ENCODE measurements at regions not wholly inside any gene's neighbourhood (a gene's known extent, or its start where the extent isn't known, plus 50 kb on each side); places are given as distances from the start of the nearest gene placed in this dataset.

DNA sequence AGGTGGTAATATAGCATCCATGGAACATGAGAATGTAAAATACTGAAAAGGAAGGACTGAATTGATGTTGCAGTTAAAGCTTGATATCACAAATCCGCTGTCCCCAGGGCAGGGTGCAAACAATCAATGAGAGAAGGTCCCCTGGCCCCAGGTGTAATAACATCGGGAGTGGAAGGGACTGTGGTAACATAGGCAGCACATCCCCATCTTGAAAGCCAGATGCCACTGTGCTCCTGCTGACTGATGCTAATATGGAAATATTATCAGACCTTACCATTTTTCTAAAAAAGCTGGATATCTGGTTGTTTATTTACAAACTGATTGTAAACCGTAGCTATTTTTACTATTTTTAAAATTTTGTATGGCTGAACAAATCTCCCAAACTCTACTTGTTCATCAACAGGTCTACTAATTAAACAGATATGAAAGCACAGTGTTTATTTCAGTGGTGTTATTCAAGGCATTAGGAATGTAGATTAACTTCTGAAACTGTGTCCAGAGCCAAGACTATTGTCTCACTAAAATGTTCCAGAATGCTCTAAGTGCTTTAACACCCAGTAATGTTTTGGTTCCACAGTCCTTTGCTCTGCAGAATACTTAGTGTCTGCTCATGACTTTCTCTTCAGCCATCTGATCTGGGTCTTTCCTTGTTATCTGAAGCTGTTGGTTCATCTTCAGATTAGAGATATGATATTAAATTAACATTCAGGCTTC is 386.0 kb upstream of the RARB start:
- DNase-seq (ENCODE audit: low spot score), result no peak
- TF ChIP-seq, protein P1, sequence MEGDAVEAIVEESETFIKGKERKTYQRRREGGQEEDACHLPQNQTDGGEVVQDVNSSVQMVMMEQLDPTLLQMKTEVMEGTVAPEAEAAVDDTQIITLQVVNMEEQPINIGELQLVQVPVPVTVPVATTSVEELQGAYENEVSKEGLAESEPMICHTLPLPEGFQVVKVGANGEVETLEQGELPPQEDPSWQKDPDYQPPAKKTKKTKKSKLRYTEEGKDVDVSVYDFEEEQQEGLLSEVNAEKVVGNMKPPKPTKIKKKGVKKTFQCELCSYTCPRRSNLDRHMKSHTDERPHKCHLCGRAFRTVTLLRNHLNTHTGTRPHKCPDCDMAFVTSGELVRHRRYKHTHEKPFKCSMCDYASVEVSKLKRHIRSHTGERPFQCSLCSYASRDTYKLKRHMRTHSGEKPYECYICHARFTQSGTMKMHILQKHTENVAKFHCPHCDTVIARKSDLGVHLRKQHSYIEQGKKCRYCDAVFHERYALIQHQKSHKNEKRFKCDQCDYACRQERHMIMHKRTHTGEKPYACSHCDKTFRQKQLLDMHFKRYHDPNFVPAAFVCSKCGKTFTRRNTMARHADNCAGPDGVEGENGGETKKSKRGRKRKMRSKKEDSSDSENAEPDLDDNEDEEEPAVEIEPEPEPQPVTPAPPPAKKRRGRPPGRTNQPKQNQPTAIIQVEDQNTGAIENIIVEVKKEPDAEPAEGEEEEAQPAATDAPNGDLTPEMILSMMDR (IDR thresholded peaks at IDR 0.05), result peak in 1 of 2 donors; percentile 44
- Histone ChIP-seq H3K4me3 (no peak overlapping the region), H3K9me3 (no peaks in the 10 kb centered on the region), H3K36me3 (no peaks in the 10 kb centered on the region), H3K27ac (peak overlapping the region in 1 of 2 donors; percentile 58), H3K4me1 (peaks cover 0 to 72% of the 10 kb centered on the region in 2 donors), H3K27me3 (no peaks in the 10 kb centered on the region)

DNA sequence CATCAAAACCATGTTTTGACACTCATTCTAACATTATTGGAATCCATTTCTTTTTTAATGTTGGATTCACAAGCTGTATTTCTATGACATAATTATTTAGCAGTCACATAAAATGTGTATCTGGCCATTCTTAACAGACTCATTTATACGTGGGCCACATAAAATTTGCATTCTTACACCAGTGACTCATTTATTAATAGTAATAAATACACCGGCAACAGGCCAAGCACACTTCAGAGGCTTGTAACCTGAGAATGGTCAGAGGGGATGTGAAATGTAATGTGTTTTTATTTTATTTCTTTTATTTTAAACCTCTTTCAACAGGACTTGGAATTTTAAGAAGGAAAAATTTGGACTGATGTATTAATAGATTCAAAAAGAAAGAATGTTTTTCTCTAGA is 384.9 kb upstream of the RARB start:
- H3K36me3 ChIP-seq, result no peaks in the 10 kb centered on the region
- TF ChIP-seq, protein P1 (IDR thresholded peaks at IDR 0.05), result no peak
- H3K4me1 ChIP-seq, result peaks cover 0 to 66% of the 10 kb centered on the region in 2 donors
- no peaks in the 10 kb centered on the region for H3K9me3 ChIP-seq
- H3K4me3 ChIP-seq, result no peak overlapping the region
- no peak for DNase-seq (ENCODE audit: low spot score)
- H3K27me3 ChIP-seq, result no peaks in the 10 kb centered on the region
- H3K27ac ChIP-seq, result peak overlapping the region in 1 of 2 donors; percentile 58

DNA sequence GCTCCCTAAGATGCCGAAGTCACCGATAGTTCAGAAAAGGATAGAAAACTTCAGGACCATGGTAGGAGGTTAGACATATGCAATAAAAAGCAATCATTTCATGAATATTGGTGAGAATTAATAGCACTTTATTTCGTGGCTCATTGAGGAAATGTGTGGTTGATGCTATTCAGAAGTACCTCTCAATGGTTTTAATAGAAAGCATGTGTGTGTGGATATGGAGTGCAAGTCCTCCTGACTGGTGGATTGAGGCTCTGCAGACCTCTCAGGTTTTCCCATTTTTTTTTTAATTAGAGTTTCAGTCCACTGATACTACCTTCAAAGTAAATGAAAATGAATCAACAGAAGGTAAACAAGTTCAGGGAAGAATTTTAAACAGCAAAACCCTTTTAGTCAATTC is 384.3 kb upstream of the RARB start:
- peaks cover 0 to 63% of the 10 kb centered on the region in 2 donors for H3K4me1 ChIP-seq
- TF ChIP-seq, protein P1 (IDR thresholded peaks at IDR 0.05), result no peak
- H3K36me3 ChIP-seq, result no peaks in the 10 kb centered on the region
- no peak overlapping the region for H3K27ac ChIP-seq
- no peaks in the 10 kb centered on the region for H3K9me3 ChIP-seq
- H3K4me3 ChIP-seq, result no peak overlapping the region
- H3K27me3 ChIP-seq, result no peaks in the 10 kb centered on the region
- no peak for DNase-seq (ENCODE audit: low spot score)

- TF ChIP-seq, protein P1 (IDR thresholded peaks at IDR 0.05), result no peak
- Histone ChIP-seq H3K36me3 (no peaks in the 10 kb centered on the region), H3K27me3 (no peaks in the 10 kb centered on the region), H3K4me3 (no peak overlapping the region), H3K27ac (peak overlapping the region in 1 of 2 donors; percentile 30), H3K4me1 (peaks cover 0 to 58% of the 10 kb centered on the region in 2 donors), H3K9me3 (no peaks in the 10 kb centered on the region)
- DNase-seq (ENCODE audit: low spot score), result no peak
These were observed 383.0 kb upstream of the RARB start for GRCh38 chr3:25044762-25045710.

GRCh38 chr3:25046911-25047771 is 380.9 kb upstream of the RARB start:
- Histone ChIP-seq H3K9me3 (no peaks in the 10 kb centered on the region), H3K36me3 (no peaks in the 10 kb centered on the region), H3K27ac (no peak overlapping the region), H3K4me1 (peaks cover 0 to 53% of the 10 kb centered on the region in 2 donors), H3K27me3 (no peaks in the 10 kb centered on the region), H3K4me3 (no peak overlapping the region)
- DNase-seq (ENCODE audit: low spot score), result no peak
- TF ChIP-seq, protein P1 (IDR thresholded peaks at IDR 0.05), result no peak

Data from right atrium auricular region (tissue), 2 donors.